GM12891 (cell line): ENCODE measurements at regions not wholly inside any gene's neighbourhood (a gene's known extent, or its start where the extent isn't known, plus 50 kb on each side); places are given as distances from the start of the nearest gene placed in this dataset.

ENCODE experiments used
- POLR2A ChIP-seq: IDR thresholded peaks from 2 replicates; pipeline ENCODE4 v1.6.1; 2011; ENCODE audit warnings: low read depth, low read length, control low read depth
- POLR2AphosphoS5 ChIP-seq: IDR thresholded peaks from 2 replicates; pipeline ENCODE4 v1.6.1; 2011; ENCODE audit warnings: low read depth, low read length, control low read depth
- SPI1 ChIP-seq: IDR thresholded peaks from 2 replicates; pipeline ENCODE4 v1.6.1; 2011; ENCODE audit warnings: low read depth, low read length, control low read depth

DNA sequence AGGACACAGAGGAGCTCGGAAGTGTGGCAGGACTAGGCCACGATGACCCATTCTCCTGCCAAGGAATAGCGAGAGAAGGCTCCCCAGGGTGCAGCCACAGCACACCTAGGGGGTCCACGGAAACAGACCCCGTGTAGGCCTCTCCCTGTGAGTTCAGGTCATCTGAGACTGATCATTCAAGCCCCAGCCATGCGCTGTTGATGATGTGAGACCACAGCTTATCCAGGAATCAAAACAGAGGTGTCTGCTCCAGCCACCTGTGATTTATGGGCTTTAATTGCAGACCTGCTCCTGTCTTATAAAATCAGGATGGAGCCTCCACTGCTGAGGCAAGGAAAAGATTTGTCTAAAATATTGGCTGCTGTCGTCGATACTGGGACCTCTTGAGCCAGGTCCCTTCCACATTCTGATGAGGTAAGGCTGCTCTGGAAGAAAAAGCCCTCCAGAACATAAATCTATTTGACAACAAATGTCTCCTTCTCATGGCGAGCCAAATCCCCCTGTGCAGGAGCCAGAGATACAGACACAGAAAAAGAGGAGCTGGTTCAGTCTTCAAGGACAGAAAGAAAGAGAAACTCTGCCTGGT lies 186.7 kb downstream of the TJP1 start:
- TF ChIP-seq POLR2AphosphoS5 (no peak), POLR2A (no peak), SPI1 (no peak)
